DMS 273 treated with DMSO at 0.1 percent for 48 hours (cell line): ENCODE measurements at regions not wholly inside any gene's neighbourhood (a gene's known extent, or its start where the extent isn't known, plus 50 kb on each side); places are given as distances from the start of the nearest gene placed in this dataset.
A peak's percentile ranks its signal among the peaks of the same experiment; 100 is the strongest.

Source experiments
- DNase-seq: peaks from one replicate; lab custom pipeline; 2025; lab: John Stamatoyannopoulos, UW

DNA sequence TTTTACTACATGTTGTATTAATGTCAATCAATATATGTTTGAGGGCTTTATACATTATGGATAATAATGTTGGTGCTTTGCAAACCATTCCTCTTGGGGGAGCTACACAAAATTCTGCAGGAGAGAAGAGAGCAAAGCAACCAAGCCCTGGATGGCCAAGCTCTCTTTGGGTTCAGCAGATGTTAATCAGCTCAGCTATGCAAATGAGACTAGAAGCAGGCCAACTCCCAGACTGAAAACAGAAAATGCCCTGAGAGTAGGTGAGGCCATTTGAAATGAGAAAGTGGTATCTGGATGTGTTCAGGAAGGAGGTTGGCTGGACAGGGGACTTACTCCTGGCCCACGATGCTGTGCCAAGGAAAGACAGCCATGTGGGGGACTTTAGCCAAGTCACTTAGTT lies 387.0 kb downstream of the BCOR start:
- peak; percentile 19 for DNase-seq

DNA sequence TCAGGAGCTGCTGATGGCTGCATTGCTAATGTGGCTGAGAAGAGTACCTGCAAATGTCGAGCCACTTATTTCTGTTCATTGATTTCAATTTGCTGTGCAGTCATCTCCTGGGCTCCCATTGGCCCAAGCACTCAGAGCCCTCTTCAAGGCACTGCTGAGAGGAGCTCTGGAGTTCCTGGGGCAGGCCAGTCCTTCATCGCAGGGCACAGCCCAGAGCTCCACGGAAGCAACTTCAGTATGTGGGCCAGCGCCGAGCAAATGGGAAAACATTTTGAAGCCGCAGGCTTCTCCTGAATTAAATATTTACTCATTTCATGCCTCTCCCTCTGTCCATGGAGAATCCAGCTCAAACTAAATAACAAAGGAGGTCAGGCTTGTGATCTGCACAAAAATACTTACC lies 383.3 kb downstream of the BCOR start:
- no peak for DNase-seq

DNA sequence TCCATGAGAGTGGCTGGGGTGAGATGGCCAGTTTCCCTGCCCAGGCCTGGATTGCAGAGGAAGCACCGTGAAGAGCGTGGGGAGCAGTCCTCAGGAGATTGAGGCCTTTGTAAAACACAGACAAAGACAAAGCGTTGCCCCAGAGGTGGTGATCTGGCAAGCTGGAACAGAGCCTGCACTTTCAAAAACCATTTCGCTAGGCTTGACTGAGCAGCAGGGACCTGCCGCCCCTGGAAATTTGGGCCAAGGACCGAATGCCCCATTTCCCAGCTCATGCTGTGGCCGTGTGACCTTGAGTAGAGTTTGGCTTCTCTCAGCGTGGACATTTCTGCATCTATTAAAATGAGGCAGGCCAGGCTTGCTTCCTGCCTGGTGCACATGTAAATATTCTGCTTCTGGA lies 381.4 kb downstream of the BCOR start:
- no peak for DNase-seq

DNA sequence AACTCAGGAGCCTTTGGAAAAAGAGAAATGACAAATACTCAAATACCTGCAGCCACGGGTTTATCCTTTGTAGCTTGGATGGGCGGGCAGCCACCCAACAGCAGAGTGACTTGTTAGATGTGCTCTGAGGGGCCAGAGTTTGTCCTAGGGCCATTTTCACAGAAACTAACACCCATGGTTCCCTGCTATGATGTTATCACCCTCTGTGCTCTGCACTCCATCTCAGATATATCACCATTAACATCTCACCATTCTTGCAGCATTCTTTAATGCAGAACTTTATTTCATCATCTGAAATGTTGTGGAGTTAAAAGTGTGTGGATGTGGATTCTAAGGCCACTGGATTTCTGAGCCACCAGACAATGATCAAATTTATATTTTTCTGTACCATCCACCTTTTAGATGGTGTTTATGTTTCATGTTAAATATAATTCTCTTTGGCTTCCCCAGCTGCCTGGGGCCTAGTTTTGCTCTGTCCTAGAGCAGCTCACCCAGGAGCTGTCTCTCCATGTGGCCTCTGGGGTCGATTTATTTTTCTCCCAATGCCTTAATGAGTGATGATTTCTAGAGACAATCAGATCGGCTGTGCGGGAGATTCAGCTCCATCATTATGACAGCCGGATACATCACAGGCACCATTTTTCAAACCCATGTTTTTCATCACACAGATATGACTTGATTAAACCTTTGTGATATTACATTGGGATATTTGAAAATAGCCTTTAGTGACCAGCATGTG lies 380.8 kb downstream of the BCOR start:
- no peak for DNase-seq

DNA sequence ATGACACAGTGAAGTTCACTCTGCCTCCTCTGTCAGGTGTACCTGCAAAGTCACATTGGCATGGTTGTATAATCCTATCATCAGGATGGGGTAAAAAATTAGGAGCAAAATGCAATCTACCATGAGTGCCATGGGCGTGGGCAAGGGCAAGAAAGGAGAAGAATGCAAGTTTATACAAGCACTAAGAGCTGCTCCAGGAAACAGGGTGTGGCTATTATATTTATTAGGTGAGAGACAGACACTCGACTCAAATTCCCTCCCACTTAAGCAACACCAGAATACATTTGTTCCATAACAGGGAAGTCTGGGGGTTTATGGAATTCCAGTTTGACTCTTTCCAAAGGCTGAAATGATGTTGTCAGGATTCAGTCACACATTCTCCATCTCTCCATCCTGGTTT lies 378.8 kb downstream of the BCOR start:
- no peak for DNase-seq

DNA sequence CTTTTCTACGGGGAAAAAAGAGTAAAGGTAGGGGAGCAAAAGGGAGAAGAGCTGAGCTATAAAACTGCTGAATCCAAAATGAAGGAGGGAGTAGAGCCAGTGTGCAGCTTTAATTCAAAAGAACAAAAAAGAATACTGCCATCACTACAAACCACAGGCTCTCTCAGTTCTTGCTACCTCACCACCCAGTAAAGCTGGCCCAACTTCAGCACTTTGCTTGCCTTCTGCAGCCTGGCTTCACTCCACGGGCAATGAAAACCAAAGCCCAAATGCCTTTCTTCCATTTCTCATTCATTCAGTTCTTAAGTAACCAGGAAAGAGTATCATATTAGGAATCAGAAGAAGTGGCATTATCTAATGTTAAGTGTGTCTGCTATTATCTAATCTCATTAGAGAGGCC lies 376.8 kb downstream of the BCOR start:
- DNase-seq = no peak

DNA sequence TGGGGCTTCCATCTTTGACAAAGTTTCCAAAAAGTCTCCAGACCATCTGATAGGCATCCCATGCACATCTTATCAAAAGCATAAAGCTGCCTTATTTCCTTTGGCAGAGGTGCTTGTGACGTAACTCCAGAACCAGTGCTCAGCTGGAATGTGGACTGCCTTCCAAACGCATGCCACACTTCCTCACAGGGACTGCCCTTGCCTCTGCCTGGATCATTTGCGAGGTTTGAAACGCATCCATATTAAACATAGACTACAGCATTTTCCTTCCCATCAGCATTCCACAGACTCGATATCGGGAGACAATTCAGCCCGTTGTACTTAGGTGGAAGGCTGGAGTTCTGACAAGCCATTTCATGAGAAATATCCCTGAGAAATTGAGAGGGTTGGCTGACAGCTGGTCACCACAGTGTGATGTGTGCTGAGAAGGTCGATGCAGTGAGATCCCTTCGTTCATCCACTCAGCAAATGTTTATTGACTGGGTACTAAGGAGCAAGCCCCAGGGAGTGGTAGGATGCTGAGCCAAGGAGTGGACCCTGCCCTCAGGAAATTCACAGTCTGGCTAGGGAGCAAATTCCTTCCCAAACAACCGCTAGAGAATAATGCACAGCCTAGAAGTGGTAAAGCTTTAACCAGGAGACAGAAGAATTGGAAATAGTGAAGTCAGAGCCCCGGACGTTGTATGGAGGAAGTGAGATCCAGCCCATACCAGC lies 376.0 kb downstream of the BCOR start:
- DNase-seq = no peak

DNA sequence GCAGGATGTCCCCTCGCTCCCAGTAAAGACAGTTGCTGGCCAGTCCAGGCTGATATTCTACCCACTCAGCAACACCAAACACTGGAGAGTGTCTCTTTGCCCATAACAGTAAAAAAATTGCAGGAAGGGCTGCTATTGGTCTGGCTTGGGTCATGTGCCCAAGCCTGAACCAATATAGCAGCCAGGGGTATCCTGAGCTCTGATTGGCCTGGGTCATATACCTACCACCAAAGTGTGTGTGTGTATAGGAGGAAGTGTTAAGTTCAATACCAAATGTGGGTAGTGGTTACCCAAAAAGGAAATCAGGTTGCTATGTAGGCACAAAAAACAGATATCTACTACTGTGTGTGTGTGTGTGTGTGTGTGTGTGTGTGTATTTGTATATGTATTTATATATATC lies 373.2 kb downstream of the BCOR start:
- no peak for DNase-seq

DNA sequence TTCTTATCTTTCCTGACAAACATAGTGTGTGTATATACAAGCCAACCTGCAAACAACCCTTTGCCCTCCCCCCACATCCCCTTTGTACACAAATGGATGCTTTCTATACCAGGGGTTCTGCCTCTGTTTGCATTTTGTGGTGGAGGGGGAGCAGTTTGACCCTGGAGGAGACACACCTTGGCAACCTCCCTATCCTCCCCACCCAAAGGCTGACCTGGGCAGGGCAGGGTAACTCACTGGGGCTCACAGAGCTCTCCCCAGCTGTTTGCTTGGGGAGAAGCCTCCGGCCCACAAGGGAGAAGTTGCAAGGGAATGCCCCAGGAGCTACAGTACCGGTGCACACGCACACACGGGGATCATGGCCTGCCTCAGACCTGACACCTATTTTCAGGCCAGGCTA lies 372.6 kb downstream of the BCOR start:
- DNase-seq = no peak

DNA sequence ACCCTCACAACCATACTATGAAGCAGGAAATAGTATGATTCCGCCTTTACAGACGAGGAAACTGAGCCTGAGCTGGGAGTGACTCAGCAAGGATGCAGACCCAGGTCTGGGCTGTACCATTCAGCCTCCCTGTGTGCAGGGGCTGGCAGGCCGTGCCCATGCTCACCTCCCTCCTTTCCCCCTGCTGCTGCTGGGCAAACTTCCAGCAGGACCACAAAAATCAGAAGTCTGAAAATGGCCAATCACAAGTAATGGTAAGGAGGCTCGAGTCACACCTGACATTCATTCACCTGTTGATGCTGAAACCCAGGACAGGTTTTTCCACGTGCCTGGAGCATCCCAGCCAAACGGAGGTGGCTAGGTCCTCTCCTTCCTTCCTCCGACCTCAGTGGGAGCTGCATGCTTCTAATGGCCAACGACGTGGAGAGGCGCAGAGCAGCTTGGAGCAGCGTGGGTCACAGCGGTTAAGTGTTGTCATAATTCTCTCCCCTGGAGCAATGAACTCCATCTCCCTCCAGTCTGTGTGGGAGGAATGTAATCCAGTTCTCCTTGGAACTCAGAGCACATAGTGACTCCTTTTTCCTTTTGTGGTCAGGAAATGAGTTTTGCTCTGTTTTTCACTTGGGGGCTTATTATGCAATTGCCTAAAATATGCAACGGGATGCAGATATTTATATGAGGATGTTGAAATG lies 371.7 kb downstream of the BCOR start:
- no peak for DNase-seq

DNA sequence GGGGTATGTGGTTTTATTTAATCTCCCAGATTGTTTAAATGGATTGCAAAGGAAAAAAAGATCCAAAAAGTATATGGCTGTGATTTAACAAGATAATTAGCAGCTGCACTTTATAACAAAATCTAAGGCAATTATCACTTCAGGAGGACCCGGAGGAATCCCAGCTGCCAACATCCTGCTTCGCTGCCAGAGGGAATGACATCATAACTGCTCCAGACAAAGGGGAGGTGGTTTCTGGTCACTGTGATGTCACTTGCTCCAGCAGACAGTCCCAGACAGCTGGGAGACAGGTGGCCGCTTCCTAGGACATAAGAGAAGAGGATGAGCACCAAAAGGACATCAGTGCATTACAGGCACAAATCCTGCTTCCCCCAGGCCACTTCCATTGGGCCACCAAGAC lies 371.0 kb downstream of the BCOR start:
- peak; percentile 31 for DNase-seq

DNA sequence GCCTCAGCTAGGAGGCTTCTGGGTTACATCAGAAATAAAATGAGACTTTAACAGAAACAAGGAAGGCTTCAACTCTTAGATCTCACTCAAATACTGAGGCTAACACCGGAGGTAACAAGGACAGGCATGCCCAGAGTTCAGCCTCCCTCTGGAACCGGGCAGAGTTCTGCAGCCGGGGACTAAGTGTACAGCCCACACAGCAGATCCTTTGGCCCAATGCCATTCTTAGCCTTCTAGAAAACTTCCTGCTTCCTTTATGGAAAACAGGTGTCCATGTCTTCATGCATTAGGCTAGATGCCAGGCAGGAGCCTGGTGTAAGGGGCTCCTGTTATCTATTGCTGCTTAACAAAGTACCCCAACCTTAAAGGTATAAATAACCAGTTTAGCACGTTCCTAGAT lies 369.7 kb downstream of the BCOR start:
- no peak for DNase-seq

DNA sequence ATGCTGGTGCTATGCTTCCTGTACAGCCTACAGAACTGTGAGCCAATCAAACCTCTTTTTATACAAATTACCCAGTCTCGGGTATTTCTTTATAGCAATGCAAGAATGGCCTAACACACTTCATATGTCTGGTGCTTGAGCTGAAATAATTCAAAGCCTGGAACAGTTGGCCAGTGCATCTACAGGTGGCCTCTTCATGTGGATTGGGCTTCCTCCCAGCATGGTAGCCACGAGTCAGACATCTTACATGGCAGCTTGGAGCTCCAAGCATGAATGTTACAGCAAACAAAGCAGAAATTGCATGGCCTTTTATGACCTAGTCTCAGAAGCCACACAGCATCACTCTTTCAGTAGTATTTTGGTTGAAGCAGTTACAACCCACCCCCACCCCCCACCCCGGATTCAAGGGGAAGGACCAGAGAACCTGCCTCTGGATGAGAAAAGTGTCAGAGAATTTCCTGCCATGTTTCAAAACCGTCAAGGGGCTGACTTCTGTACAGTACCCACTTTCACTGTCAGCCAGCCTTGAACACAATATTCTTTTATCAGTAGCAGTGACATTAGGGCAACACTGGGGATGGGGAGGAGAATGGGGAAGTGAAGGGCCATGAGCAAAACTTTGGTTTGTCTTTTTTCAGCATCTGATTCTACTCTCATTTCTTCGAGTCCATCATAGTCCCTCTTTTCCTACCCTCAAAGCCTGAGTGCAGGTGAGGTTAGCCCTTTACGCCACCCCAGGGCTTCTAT lies 368.7 kb downstream of the BCOR start:
- no peak for DNase-seq

DNA sequence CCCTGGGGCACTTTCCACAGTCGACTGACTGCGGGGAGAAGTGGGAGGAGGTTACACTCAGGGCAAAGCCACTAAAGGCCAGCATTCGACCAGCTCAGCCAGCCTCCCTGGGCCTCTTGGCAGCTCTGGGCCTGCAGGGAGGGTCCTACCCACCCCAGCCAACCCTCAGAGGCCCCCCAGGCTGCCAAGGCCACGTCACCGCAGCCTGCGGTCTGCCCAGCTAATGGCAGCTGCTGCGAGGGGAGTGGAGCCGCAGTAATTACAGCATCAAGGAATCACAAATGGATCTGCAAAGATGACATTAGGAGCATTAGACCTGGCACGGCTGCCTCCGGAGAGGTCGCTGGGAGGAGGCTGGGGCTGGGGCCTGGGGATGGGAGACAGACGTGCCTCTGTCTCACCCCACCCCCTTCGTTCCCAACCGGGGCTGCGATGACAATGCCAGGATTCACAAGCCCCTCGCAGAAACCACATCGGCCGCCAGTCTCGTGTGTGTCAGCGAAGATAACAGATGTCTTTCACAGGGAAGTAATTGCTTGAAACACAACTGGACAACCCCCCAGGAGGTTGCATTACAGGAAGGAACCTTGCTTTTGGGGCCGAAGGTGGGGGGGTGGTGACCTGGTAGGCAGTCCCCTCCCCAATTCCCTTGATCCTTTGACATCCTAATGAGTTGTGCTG lies 367.6 kb downstream of the BCOR start:
- no peak for DNase-seq

DNA sequence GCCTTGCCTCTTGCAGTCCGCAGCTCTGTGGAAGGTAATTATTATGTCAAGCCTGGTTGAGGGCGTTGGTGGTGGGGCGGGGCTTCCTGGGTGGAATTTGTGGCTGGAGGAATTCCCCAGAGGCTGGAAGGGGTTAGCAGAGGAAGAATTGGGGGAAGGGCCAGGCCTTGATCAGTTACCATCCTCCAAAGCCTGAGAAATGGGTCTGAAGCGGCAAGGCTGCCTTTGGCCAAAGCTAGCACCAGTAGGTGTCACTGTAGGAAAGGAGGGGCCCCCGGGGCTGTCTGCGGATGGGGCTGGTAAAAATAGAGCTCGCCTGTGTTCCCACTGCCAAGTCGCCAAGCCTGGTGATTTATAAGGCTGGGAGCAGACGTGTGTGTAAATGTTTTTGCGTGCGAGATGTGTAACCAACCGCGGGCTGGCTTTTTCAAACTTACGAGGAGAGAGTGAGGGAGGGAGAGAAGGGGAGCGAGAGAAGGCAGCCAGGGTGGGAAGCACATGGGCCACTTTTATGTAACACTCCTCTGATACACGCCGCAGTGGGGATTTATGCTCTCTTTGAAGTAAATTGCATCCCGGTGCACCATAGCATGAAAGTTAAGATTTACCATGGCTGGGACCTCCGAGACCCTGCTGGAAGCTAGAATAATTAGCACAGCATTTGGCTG lies 367.0 kb downstream of the BCOR start:
- peak; percentile 41 for DNase-seq

DNA sequence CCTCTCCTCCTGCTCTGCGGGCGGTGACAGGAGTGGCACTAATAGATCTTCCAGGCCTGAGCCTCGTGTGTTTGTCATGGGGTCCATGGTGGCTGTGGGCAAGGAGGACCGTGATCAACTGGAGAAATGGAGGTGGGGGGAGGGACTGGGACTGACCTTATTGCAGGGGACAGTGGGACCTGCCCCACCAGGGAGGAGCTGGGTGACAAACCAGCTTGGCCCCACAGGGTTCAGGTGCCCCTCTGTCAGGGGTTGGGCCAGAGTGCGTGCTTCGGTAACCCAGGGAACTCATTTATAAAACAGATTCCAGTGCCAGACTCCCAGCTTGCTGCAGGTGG lies 366.5 kb downstream of the BCOR start:
- no peak for DNase-seq

DNA sequence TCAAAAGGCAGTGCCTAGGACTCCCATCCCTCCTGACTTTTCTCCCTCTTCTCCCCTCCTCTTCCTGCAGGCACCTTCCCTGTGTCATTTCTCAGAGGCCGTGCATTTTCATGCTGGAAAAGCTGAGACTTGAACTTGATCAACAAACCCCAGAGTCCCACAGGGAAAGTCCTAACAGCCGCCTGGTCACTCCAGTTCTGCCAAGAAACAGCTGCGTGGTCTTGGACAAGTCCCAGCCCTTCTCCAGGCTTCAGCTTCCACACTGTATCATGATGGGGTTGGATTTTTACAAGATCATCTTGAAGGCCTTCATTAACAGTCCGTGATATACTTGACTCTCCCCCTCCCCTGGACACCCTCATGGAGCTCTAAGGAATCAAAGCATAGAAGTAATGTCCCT lies 366.0 kb downstream of the BCOR start:
- no peak for DNase-seq

DNA sequence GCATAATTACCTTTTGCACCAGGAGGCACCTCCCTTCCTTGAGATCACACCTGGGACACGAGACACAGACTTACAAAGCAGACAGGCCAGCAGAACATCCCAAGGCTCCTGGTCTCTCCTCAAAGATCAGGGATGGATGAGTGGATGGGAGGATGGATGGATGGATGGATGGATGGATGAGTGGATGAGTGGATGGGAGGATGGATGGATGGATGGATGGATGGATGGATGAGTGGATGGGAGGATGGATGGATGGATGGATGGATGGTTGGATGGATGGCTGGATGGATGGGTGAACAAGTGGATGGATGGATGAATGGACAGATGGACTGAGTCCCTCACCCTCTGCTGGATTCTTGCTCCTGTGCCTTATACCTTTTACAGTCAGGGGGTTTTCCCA lies 364.0 kb downstream of the BCOR start:
- no peak for DNase-seq

DNA sequence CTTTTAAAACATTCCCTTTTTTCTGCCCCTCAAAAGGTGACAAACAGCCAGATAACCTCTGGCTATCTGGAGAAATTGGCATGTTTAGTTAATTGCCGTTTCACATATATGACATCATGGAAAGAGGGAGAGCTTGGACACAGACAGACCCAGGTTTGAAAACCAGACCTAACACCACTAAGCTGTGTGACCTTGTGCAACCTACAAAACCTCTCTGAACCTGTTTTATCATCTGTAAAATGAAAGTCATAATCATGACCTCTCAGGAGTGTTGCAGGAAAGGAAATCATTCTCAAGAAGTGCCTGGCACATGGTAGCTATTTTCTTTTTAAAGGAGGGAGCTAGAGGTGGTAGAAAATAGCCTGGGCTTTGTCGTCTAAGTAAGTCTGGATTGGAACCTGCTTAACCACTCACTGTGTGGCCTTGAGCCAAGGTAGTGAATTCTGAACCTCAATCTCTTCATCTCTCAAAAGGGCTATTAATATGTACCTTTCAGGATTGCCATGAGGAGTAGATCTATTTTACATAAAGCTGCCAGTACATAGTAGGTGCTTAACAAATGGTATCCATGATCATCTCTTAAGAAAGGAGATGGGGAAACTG lies 363.5 kb downstream of the BCOR start:
- no peak for DNase-seq

DNA sequence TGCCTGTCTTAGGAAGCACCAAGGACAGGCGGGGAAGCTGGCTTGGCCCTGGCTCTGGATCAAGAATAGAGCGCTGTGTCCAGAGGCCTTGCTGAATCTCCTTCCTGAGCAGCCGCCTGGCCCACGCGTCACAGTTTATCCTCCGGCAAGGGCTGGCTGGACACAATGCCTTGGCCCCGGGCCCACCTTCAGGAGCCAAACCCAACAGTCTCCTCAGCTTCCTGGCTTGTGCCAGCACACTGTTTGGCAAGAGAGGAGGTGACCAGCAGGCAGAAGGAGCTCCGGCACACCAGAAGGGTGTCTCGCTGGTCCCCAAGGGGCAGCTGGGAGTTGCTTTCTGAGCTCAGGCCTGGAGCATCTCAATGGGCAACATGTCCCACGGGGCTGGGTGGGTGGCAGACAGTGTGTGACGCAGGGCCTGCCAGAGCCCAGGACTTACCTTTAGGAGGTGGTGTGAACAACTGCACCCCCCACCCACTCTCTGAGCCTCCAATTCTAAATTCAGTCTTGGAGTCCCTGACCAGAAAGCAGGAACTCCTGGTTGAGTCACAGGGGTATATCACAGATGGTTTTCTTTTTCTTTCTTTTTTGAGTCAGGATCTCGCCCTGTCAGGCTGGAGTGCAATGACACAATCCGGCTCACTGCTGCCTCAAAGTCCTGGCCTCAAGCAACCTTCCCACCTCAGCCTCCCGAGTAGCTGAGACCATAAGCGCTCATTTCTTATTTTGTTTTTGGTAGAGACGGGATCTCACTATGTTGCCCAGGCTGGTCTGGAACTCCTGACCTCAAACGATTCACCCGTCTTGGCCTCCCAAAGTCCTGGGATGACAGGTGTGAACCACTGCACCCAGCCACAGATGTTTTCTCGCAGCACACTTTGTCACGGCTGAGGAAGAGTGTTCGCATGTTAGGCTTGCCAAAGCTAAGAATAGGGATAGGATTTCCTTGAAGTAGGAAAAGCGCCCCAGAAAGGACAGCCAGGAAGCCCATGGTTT lies 361.2 kb downstream of the BCOR start:
- DNase-seq = no peak
